Nephron progenitor cell (in vitro differentiated cells): ENCODE measurements at regions not wholly inside any gene's neighbourhood (a gene's known extent, or its start where the extent isn't known, plus 50 kb on each side); places are given as distances from the start of the nearest gene placed in this dataset.

Experiments used
- DNase-seq: peaks from one replicate; pipeline ENCODE4 v3.0.0; 2021
- H3K27ac Mint-ChIP-seq: 2 replicates; pipeline ENCODE4 v1.8.0; 2021; ENCODE audit warnings: mild to moderate bottlenecking, moderate library complexity, mixed read lengths
- H3K27me3 Mint-ChIP-seq: 2 replicates; pipeline ENCODE4 v1.8.0; 2021; ENCODE audit warnings: mild to moderate bottlenecking, low read depth, mixed read lengths; ENCODE audit not compliant: poor library complexity
- H3K36me3 Mint-ChIP-seq: 2 replicates; pipeline ENCODE4 v1.8.0; 2021; ENCODE audit warnings: low read depth, mixed read lengths
- H3K4me1 Mint-ChIP-seq: 2 replicates; pipeline ENCODE4 v1.8.0; 2021; ENCODE audit warnings: mixed read lengths
- H3K4me3 Mint-ChIP-seq: 2 replicates; pipeline ENCODE4 v1.8.0; 2021; ENCODE audit warnings: mild to moderate bottlenecking, moderate library complexity, mixed read lengths
- H3K9me3 Mint-ChIP-seq: 2 replicates; pipeline ENCODE4 v1.8.0; 2021; ENCODE audit warnings: mild to moderate bottlenecking, moderate library complexity, mixed read lengths
- TF ChIP-seq, protein P1 (sequence below): fragments of 200-600 bp; sonication (generic); IDR thresholded peaks from 2 replicates; pipeline ENCODE4 v1.5.0; 2021; ENCODE audit warnings: antibody characterized with exemption

DNA sequence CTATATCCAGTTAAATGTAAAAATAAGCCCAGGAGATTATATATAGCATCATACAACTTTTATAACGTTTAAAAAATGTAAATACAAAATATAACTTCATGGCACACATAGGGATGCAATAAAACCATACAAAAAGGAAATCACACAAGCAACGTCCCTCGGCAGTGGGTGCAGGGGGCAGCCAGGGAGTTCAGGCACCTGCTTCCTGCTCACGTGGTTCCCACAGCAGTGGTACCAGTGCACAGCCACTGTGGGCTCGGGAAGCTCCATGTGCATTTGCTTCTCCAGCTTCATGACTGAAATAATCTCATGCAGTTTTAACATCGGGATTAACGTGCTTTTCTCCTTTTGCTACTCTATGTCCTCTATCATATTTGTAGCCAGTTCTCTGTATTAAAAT is 255.5 kb upstream of the CXCL12 start:
- Mint-ChIP-seq H3K27ac (no peak overlapping the region), H3K27me3 (peaks cover 3% of the 10 kb centered on the region), H3K36me3 (no peaks in the 10 kb centered on the region), H3K9me3 (peaks cover 41% of the 10 kb centered on the region), H3K4me1 (no peaks in the 10 kb centered on the region), H3K4me3 (no peak overlapping the region)
- DNase-seq: no peak
- TF ChIP-seq, protein P1, sequence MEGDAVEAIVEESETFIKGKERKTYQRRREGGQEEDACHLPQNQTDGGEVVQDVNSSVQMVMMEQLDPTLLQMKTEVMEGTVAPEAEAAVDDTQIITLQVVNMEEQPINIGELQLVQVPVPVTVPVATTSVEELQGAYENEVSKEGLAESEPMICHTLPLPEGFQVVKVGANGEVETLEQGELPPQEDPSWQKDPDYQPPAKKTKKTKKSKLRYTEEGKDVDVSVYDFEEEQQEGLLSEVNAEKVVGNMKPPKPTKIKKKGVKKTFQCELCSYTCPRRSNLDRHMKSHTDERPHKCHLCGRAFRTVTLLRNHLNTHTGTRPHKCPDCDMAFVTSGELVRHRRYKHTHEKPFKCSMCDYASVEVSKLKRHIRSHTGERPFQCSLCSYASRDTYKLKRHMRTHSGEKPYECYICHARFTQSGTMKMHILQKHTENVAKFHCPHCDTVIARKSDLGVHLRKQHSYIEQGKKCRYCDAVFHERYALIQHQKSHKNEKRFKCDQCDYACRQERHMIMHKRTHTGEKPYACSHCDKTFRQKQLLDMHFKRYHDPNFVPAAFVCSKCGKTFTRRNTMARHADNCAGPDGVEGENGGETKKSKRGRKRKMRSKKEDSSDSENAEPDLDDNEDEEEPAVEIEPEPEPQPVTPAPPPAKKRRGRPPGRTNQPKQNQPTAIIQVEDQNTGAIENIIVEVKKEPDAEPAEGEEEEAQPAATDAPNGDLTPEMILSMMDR: no peak

DNA sequence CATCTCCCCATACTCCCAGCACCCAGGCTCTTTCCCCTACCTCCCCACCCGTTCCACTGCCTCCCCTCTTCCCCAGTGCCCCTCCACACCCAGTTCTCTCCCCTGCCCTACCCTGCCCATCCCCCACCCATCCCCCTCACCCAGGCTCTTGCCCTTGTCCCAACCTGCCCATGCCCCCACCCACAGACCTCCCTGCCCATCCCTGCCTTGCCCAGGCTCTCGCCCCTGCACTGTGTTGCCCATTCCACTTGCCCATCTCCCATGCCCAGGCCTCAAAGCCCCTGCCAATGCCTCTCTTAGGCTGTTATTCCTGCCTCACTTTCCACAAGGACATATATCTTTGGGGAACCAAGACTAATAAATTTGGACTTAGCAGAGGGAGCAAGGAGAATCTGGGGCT is 262.6 kb upstream of the CXCL12 start:
- H3K36me3 Mint-ChIP-seq: no peaks in the 10 kb centered on the region
- no peak for DNase-seq
- TF ChIP-seq, protein P1: no peak
- H3K27ac Mint-ChIP-seq: no peak overlapping the region
- H3K4me1 Mint-ChIP-seq: peaks cover 39% of the 10 kb centered on the region
- peaks cover 11% of the 10 kb centered on the region for H3K27me3 Mint-ChIP-seq
- peaks cover 19% of the 10 kb centered on the region for H3K9me3 Mint-ChIP-seq
- no peak overlapping the region for H3K4me3 Mint-ChIP-seq

DNA sequence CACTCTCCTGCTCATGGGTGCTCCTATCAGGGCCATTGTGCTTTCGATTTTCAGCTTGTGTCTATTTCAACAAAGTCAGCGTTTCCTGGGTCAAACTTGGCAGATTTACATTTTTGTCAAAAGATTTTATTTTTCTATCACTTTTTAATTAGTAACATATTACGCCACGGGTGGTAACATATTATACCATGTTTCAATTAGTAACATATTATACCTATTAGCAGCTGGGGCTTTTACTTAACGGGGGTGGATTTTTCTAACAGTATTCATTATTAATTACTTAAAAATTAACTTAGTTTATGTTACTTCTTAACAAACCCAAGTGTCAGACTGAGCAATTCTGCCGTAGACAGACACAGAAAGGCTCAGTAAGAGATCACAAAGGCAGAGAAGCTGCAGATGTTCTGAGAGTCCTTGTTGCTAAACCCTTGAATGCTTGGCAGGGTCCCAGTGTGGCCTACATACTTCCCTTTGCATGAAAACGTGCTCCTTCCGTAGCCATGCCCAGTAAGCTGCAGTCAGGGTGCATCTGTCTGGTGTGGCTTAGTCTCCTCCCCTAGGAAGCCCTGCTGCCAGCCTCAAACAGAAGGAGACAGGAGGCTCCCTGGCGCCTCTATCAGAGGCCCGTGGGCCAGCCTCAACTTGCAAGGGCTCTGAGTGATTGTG is 263.1 kb upstream of the CXCL12 start:
- H3K27ac Mint-ChIP-seq: peak overlapping the region; percentile 19
- no peaks in the 10 kb centered on the region for H3K36me3 Mint-ChIP-seq
- no peak for DNase-seq
- TF ChIP-seq, protein P1: no peak
- peaks cover 39% of the 10 kb centered on the region for H3K4me1 Mint-ChIP-seq
- H3K27me3 Mint-ChIP-seq: peaks cover 12% of the 10 kb centered on the region
- H3K9me3 Mint-ChIP-seq: peaks cover 19% of the 10 kb centered on the region
- no peak overlapping the region for H3K4me3 Mint-ChIP-seq

DNA sequence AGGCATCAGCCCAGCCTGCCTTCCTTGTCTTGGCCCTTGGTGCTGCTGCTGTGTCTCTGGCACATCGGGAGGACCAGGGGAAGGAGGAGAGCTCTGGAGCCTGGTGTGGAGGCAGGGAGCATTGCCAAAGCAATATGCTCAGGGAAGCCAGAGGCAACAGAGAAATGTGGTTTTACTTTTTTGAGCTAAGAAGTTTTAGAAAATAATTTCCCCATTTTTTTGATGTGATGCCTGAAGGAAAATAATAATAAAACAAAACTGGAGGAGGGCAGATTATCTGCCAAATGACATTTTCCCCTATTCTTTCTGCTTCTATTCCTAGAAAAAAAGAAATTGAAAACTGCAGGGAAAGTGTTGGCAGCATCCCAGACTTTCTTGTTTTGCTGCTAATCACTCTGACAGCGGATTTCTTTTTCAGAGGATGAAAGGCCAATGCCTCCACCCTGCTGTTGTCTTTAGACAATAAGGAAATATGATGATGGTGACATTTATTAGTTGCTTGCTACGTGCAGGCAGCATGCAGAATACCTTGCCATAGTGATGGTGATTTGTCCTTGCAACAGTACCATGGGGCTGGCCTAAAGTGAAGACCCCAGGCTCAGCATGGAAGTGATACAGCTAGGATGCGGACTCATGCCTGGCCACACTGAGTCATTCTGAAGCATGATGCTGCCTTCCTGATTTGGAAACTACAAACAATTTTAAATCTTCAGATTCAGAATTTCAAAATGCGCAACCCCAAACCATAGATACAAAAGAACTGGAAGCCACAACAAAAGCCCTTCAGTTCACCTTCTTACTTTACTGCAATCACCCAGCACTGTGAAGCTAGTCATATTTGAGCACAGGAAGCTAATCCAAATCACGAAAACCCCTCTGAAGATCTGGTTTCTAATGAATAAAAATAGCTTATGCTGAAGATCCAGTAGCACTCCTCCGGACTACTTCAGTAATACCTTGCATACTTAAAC is 260.2 kb upstream of the TMEM72 start:
- no peak for DNase-seq
- Mint-ChIP-seq H3K4me1 (peaks cover 39% of the 10 kb centered on the region), H3K36me3 (no peaks in the 10 kb centered on the region), H3K27ac (no peak overlapping the region), H3K9me3 (no peaks in the 10 kb centered on the region), H3K4me3 (no peak overlapping the region), H3K27me3 (peaks cover 12% of the 10 kb centered on the region)
- TF ChIP-seq, protein P1: no peak

DNA sequence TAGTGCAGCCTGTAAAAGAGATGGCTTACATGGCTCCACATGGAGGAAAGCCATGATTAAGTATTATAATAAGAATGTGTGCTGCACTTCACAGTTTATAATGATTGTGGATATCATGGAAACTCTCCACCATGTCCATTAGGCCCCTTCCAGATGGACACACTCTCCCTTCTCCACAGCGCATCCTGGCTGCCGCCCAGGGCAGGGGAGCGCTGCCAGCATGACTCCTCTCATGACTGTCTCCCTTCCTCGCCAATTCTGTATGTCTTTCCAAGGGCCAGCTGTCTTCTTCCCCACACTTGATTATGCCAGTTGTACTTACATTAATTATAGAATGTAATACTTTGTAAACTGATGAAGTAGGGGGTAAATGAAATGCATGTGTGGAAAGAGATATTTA is 259.3 kb upstream of the TMEM72 start:
- Mint-ChIP-seq H3K36me3 (no peaks in the 10 kb centered on the region), H3K4me3 (no peak overlapping the region), H3K27ac (no peak overlapping the region), H3K4me1 (peaks cover 39% of the 10 kb centered on the region), H3K9me3 (no peaks in the 10 kb centered on the region), H3K27me3 (peaks cover 12% of the 10 kb centered on the region)
- TF ChIP-seq, protein P1: no peak
- no peak for DNase-seq
